ENCODE measurements at regions not wholly inside any gene's neighbourhood (a gene's known extent, or its start where the extent isn't known, plus 50 kb on each side); places are given as distances from the start of the nearest gene placed in this dataset.

DNA sequence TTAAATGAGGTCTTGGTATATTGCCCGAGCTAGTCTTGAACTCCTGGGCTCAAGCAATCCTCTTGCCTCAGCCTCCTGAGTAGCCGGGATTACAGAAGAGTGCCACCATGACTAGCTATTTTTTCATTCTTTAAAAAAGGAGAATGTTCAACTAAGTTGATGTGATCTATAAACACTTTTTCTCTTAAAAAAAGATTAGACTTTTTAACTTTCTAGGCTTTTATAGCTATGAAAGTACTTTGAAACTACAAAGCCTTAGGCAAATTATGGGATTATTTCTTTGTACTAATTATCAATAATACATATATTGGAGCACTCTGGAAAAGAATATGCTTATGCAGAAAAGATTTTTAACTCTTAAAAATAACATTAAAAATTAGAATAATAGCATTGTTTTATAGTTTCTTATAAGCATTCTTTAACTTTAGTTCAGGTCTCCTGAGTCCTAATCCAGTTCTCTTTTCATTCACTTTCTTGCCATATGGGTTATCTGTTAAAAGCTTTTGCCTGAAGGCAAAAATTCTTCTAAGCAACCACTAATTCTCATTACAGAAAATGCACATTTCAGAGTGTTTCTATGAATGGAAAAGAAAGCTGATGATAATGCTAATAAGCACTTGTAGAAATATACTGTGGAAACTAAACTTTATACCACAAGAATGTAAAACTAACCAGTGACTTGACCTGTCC, 87.8 kb downstream of the DPPA2 start:
- POLR2A ChIA-PET = no interaction called here
- ATAC-seq (no peak), DNase-seq (ENCODE audit: low read depth, low spot score) (no peak)
- CTCF ChIA-PET = interaction anchor here (1.4 kb wide), 1 partner anchor 205 kb away, joined by 3 read pairs; no protein-coding TSS in a partner anchor
- Histone ChIP-seq H4K20me1 (ENCODE audit: insufficient read depth) (no peaks in the 10 kb centered on the region), H3K36me3 (ENCODE audit: control insufficient read depth in 1 of 2, insufficient read depth in 2 of 2, low read length in 2 of 2) (no peaks in the 10 kb centered on the region), H3K9me3 (ENCODE audit: control insufficient read depth in 1 of 2, insufficient read depth in 1 of 2, low read depth in 1 of 2, low read length in 2 of 2) (no peaks in the 10 kb centered on the region), H2AFZ (ENCODE audit: low read depth, low read length, poor library complexity, severe bottlenecking) (no peak overlapping the region), H3K4me2 (ENCODE audit: low read length) (no peak overlapping the region), H3K4me3 (replicated peaks in 1 of 2; ENCODE audit: low read depth in 1 of 2, low read length in 2 of 2) (no peak overlapping the region), H3K9ac (ENCODE audit: low read length) (no peak overlapping the region), H3K27ac (ENCODE audit: low read depth, low read length) (no peak overlapping the region), H3K79me2 (ENCODE audit: insufficient read depth, low read length) (no peaks in the 10 kb centered on the region), H3K27me3 (ENCODE audit: insufficient read depth, low read length) (no peaks in the 10 kb centered on the region), H3K9me2 (ENCODE audit: insufficient read depth) (no peaks in the 10 kb centered on the region), H3K4me1 (ENCODE audit: control insufficient read depth in 1 of 2, insufficient read depth in 2 of 2, low read length in 2 of 2) (no peaks in the 10 kb centered on the region)
- TF ChIP-seq, protein P1, sequence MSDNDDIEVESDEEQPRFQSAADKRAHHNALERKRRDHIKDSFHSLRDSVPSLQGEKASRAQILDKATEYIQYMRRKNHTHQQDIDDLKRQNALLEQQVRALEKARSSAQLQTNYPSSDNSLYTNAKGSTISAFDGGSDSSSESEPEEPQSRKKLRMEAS (IDR thresholded peaks at IDR 0.05) = no peak
- TF ChIP-seq RAD21 (IDR thresholded peaks at IDR 0.05; ENCODE audit: low read depth) (no peak), TCF7L2 (IDR thresholded peaks at IDR 0.05; ENCODE audit: borderline replicate concordance, extremely low read depth, insufficient read depth, insufficient read length) (no peak), ZNF274 (IDR thresholded peaks at IDR 0.05; ENCODE audit: low read depth, low read length) (no peak), FOSL1 (IDR thresholded peaks at IDR 0.05; ENCODE audit: low read depth) (no peak), ZFX (IDR thresholded peaks at IDR 0.05) (no peak), JUND (IDR thresholded peaks at IDR 0.05) (no peak), POLR2A (IDR thresholded peaks at IDR 0.05; ENCODE audit: borderline replicate concordance, extremely low read depth, insufficient read depth, insufficient read length) (no peak)
- intact Hi-C loops (cut with micrococcal nuclease) = loop anchor here (10.0 kb wide), 3 partner anchors 204 to 734 kb away; no protein-coding TSS in a partner anchor
- RAD21 ChIA-PET (ENCODE audit: low non-redundant PET in 1 of 2, low total read pairs in 2 of 2, uncharacterized antibody in 2 of 2, unreplicated experiment in 2 of 2) = no interaction called here
- no TSS peak for BruUV-seq (replicated peaks)

DNA sequence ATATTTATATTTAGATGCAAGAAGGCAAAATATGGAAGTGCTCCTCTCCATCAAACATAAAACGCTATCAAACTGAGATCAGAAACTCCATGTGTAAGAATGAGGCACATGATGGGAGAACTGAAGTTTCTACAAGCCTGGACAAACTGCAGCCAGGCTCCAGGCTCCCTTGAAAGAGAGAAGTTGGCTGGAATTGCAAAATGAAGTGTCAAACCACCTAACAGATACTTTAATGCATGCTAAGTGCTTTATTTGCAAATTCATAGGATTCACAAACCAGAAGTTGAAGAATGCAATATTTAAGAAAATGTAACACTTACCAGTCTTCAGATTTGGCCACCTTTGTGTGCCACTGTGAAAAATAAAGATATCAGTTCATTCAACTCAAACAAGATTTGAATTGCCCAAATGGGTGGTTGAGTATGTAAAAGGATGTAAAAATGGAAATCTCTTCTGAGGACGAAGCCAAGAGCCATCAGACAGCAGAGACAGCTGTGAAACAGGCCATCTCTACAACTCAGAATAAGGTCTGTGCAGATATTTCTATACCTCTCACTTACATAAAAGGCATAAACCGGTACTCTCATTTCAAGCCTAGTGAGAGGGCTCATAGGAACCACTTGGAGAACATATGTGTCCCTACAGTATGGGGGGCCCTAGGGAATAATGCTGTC, 87.0 kb downstream of the DPPA2 start:
- intact Hi-C loops (cut with micrococcal nuclease) = loop anchor here (10.0 kb wide), 3 partner anchors 205 to 735 kb away; no protein-coding TSS in a partner anchor
- H3K79me2 ChIP-seq (ENCODE audit: insufficient read depth, low read length) = no peaks in the 10 kb centered on the region
- ChIA-PET POLR2A (no interaction called here), CTCF (no interaction called here), RAD21 (ENCODE audit: low non-redundant PET in 1 of 2, low total read pairs in 2 of 2, uncharacterized antibody in 2 of 2, unreplicated experiment in 2 of 2) (no interaction called here)
- no peak overlapping the region for H2AFZ ChIP-seq (ENCODE audit: low read depth, low read length, poor library complexity, severe bottlenecking)
- no peaks in the 10 kb centered on the region for H3K4me1 ChIP-seq (ENCODE audit: control insufficient read depth in 1 of 2, insufficient read depth in 2 of 2, low read length in 2 of 2)
- DNase-seq (ENCODE audit: low read depth, low spot score) (no peak), ATAC-seq (no peak)
- H3K36me3 ChIP-seq (ENCODE audit: control insufficient read depth in 1 of 2, insufficient read depth in 2 of 2, low read length in 2 of 2) = no peaks in the 10 kb centered on the region
- no peak overlapping the region for H3K4me3 ChIP-seq (replicated peaks in 1 of 2; ENCODE audit: low read depth in 1 of 2, low read length in 2 of 2)
- H3K9me3 ChIP-seq (ENCODE audit: control insufficient read depth in 1 of 2, insufficient read depth in 1 of 2, low read depth in 1 of 2, low read length in 2 of 2) = no peaks in the 10 kb centered on the region
- H3K4me2 ChIP-seq (ENCODE audit: low read length) = no peak overlapping the region
- H3K27ac ChIP-seq (ENCODE audit: low read depth, low read length) = no peak overlapping the region
- no peak overlapping the region for H3K9ac ChIP-seq (ENCODE audit: low read length)
- H3K27me3 ChIP-seq (ENCODE audit: insufficient read depth, low read length) = no peaks in the 10 kb centered on the region
- no peaks in the 10 kb centered on the region for H4K20me1 ChIP-seq (ENCODE audit: insufficient read depth)
- BruUV-seq (replicated peaks) = no TSS peak
- H3K9me2 ChIP-seq (ENCODE audit: insufficient read depth) = no peaks in the 10 kb centered on the region
- TF ChIP-seq SP1 (IDR thresholded peaks at IDR 0.05; ENCODE audit: low read depth) (no peak), JUND (IDR thresholded peaks at IDR 0.05) (no peak), EGR1 (IDR thresholded peaks at IDR 0.05; ENCODE audit: low read depth) (no peak), ZFX (IDR thresholded peaks at IDR 0.05) (no peak), CBX3 (IDR thresholded peaks at IDR 0.05; ENCODE audit: low read depth) (no peak), TCF7L2 (IDR thresholded peaks at IDR 0.05; ENCODE audit: borderline replicate concordance, extremely low read depth, insufficient read depth, insufficient read length) (no peak), POLR2A (IDR thresholded peaks at IDR 0.05; ENCODE audit: borderline replicate concordance, extremely low read depth, insufficient read depth, insufficient read length) (no peak), YY1 (IDR thresholded peaks at IDR 0.05; ENCODE audit: extremely low read depth, insufficient replicate concordance, low read depth, low read length) (no peak), ELF1 (IDR thresholded peaks at IDR 0.05; ENCODE audit: borderline replicate concordance, low read depth) (no peak), ZNF274 (IDR thresholded peaks at IDR 0.05; ENCODE audit: low read depth, low read length) (no peak), SIN3A (IDR thresholded peaks at IDR 0.05; ENCODE audit: low read depth) (no peak), RAD21 (IDR thresholded peaks at IDR 0.05; ENCODE audit: low read depth) (no peak), EZH2 (IDR thresholded peaks at IDR 0.05) (no peak), SRF (IDR thresholded peaks at IDR 0.05; ENCODE audit: low read depth) (no peak), CEBPB (IDR thresholded peaks at IDR 0.05; ENCODE audit: low read depth) (no peak)
- TF ChIP-seq, protein P2, sequence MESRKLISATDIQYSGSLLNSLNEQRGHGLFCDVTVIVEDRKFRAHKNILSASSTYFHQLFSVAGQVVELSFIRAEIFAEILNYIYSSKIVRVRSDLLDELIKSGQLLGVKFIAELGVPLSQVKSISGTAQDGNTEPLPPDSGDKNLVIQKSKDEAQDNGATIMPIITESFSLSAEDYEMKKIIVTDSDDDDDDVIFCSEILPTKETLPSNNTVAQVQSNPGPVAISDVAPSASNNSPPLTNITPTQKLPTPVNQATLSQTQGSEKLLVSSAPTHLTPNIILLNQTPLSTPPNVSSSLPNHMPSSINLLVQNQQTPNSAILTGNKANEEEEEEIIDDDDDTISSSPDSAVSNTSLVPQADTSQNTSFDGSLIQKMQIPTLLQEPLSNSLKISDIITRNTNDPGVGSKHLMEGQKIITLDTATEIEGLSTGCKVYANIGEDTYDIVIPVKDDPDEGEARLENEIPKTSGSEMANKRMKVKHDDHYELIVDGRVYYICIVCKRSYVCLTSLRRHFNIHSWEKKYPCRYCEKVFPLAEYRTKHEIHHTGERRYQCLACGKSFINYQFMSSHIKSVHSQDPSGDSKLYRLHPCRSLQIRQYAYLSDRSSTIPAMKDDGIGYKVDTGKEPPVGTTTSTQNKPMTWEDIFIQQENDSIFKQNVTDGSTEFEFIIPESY (IDR thresholded peaks at IDR 0.05; ENCODE audit: extremely low read depth, insufficient replicate concordance, low read length) = no peak
- TF ChIP-seq, protein P3, sequence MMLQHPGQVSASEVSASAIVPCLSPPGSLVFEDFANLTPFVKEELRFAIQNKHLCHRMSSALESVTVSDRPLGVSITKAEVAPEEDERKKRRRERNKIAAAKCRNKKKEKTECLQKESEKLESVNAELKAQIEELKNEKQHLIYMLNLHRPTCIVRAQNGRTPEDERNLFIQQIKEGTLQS (IDR thresholded peaks at IDR 0.05) = no peak
